Testis (tissue), 2 donors: ENCODE measurements at regions not wholly inside any gene's neighbourhood (a gene's known extent, or its start where the extent isn't known, plus 50 kb on each side); places are given as distances from the start of the nearest gene placed in this dataset.

Source experiments
- DNase-seq: peaks from one replicate; pipeline ENCODE4 v3.0.0-alpha.2; 2019
- H3K27ac ChIP-seq, 2 donors: fragments of 200-600 bp; sonication (generic); one replicate each; pipeline ENCODE4 v1.5.1; 2019
- H3K27me3 ChIP-seq: fragments of 200-600 bp; sonication (generic); one replicate; pipeline ENCODE4 v1.5.1; 2019
- H3K36me3 ChIP-seq: fragments of 200-600 bp; sonication (generic); one replicate; pipeline ENCODE4 v1.5.1; 2017; ENCODE audit warnings: low read depth; ENCODE audit errors: missing control alignments
- H3K4me1 ChIP-seq: fragments of 200-600 bp; sonication (generic); one replicate; pipeline ENCODE4 v1.5.1; 2019
- H3K4me3 ChIP-seq, 2 donors: fragments of 200-600 bp; sonication (generic); one replicate each; pipeline ENCODE4 v1.5.1; 2017 to 2019
- H3K9me3 ChIP-seq: fragments of 200-600 bp; sonication (generic); one replicate; pipeline ENCODE4 v1.5.1; 2017
- POLR2A ChIP-seq: fragments of 450-650 bp; IDR thresholded peaks from one replicate; pipeline ENCODE4 v1.6.1; 2017; ENCODE audit warnings: antibody characterized with exemption, mild to moderate bottlenecking, moderate library complexity
- WGBS, 2 donors: methylation state at CpG; one replicate each; pipeline ENCODE4 v1.1.5; 2018; 5-methylcytosine and 5-hydroxymethylcytosine counted together
- intact Hi-C: fragments of 100-400 bp; cut with DNase I; formaldehyde crosslinking; loops from one replicate; pipeline ENCODE4 v1.15.1; 2023; ENCODE audit warnings: low total_unique reads
- TF ChIP-seq, protein P1 (sequence below), 3 experiments: fragments of 450-650 bp in 2 of 3; fragments of 200-600 bp in 1 of 3; sonication (generic) in 1 of 3; IDR thresholded peaks; one replicate each; pipeline ENCODE4 v1.5.1; 2016 to 2019; ENCODE audit warnings: antibody characterized with exemption in 3 of 3, mild to moderate bottlenecking in 2 of 3, moderate library complexity in 1 of 3

DNA sequence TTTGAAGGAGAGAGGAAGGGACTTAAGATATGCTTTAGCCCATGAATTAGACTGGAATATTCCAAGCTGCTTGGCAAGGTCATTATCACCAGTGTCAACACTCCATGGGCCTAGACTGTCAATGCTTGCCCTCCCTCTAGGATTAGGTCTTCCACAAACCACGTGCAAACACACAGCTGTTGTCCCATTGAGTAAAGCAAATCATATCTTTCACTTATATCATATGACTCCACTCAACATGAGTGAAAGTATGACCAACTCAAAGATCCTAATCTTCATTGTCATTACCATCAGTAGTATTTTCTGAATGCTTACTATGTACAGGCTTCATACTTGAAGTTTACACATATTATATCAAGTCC, 57.0 kb upstream of the GRAMD2B start:
- Histone ChIP-seq H3K4me3 (no peak overlapping the region), H3K27ac (no peak overlapping the region), H3K27me3 (no peaks in the 10 kb centered on the region), H3K36me3 (no peaks in the 10 kb centered on the region), H3K4me1 (no peaks in the 10 kb centered on the region), H3K9me3 (no peaks in the 10 kb centered on the region)
- 56 to 61% methylated on average over 1 of the region's 1 CpG for WGBS, 2 donors
- intact Hi-C loops, result no loop called here
- no peak for DNase-seq
- no peak for TF ChIP-seq POLR2A
- TF ChIP-seq, protein P1, sequence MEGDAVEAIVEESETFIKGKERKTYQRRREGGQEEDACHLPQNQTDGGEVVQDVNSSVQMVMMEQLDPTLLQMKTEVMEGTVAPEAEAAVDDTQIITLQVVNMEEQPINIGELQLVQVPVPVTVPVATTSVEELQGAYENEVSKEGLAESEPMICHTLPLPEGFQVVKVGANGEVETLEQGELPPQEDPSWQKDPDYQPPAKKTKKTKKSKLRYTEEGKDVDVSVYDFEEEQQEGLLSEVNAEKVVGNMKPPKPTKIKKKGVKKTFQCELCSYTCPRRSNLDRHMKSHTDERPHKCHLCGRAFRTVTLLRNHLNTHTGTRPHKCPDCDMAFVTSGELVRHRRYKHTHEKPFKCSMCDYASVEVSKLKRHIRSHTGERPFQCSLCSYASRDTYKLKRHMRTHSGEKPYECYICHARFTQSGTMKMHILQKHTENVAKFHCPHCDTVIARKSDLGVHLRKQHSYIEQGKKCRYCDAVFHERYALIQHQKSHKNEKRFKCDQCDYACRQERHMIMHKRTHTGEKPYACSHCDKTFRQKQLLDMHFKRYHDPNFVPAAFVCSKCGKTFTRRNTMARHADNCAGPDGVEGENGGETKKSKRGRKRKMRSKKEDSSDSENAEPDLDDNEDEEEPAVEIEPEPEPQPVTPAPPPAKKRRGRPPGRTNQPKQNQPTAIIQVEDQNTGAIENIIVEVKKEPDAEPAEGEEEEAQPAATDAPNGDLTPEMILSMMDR (IDR thresholded peaks at IDR 0.05), result no peak

DNA sequence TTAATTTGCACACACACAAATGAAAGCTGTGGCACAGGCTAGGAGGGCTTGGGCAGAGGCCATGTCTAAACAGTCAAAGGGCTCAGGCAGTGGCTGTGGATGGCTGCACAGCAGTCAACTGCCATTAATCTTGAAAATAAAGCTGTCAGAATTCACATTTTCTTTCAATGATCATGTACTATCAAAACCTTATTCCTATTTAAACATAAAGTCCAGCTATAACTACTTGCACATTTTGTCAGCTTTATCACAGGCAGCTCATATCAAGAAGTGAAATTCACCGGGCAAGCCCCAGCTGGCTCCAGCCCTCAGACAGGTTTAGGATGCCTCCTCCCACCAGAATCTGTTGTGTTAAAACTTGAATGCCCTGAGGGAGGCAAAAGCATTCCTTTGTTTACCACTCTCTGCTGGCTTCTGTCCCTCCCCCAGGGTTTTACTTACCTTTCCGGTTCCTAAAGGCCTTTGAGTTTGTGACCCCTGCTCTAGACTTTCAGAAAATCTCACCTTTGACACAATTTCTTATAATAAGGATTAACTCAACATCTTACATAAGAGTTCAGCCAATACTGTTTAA, 54.9 kb upstream of the GRAMD2B start:
- intact Hi-C loops, result no loop called here
- TF ChIP-seq, protein P1 (IDR thresholded peaks at IDR 0.05), result no peak
- no peak for TF ChIP-seq POLR2A
- no peak for DNase-seq
- 47 to 51% methylated on average over 2 of the region's 2 CpGs for WGBS, 2 donors
- Histone ChIP-seq H3K4me1 (no peaks in the 10 kb centered on the region), H3K9me3 (no peaks in the 10 kb centered on the region), H3K27ac (no peak overlapping the region), H3K4me3 (no peak overlapping the region), H3K27me3 (no peaks in the 10 kb centered on the region), H3K36me3 (no peaks in the 10 kb centered on the region)

DNA sequence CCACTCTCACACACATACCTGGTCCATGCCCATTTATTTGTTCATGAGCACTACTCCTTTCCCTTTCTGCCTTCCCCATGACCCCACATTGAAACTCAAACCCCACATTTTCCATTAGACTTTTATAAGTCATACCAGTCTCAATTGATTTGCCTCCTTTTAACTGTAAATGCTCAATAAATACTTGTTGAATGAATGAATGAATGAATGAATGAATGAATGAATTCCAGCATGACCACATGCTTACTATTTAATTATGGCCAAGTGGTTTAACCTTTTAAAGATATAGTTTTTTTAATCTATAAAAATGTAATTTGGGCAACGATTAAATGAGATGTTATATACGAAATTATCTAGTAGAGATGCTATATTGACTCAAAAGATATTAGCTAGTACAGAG, 54.1 kb upstream of the GRAMD2B start:
- no peak for TF ChIP-seq POLR2A
- TF ChIP-seq, protein P1 (IDR thresholded peaks at IDR 0.05), result no peak
- Histone ChIP-seq H3K27me3 (no peaks in the 10 kb centered on the region), H3K4me3 (no peak overlapping the region), H3K27ac (no peak overlapping the region), H3K36me3 (no peaks in the 10 kb centered on the region), H3K4me1 (no peaks in the 10 kb centered on the region), H3K9me3 (no peaks in the 10 kb centered on the region)
- intact Hi-C loops, result no loop called here
- DNase-seq, result no peak
- WGBS, 2 donors, result 86 to 96% methylated on average over 2 of the region's 2 CpGs

DNA sequence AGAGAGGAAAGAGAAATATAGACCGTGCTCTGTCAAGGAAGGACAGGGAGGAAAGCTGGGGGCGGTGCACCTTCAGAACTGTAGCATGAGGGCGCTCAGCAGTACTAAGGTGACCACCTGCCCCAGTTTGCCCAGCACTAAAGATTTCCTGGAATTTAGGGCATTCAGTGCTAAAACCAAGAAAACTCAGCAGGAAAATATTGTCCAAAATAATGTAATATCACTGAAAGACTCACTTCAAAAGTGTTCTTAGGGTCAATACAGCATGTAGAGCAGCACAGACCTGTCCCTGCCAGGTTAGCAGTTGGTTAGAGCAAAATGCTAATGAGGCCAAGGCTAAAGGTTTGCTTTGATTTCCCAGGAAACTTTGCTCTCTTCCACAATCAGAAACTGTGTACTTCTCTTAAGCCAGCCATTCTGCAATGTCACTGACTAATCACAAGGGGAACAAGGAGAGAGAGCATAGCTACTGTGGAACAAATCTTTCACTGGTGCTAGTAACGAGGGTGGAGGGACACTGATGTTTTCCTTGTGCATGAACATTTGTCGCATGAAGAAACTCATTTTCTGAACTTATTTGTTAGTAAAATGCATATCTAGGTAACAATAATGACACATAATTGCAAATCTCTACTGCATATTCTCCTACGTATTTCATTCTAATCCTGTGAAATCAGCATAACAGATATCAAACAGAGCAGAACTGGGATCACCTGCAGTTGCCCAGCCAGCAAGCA, 53.0 kb upstream of the GRAMD2B start:
- Histone ChIP-seq H3K9me3 (no peaks in the 10 kb centered on the region), H3K4me3 (no peak overlapping the region), H3K4me1 (no peaks in the 10 kb centered on the region), H3K27me3 (no peaks in the 10 kb centered on the region), H3K27ac (no peak overlapping the region), H3K36me3 (no peaks in the 10 kb centered on the region)
- no peak for DNase-seq
- WGBS, 2 donors, result 53 to 60% methylated on average over 6 of the region's 6 CpGs
- intact Hi-C loops, result no loop called here
- TF ChIP-seq, protein P1 (IDR thresholded peaks at IDR 0.05), result no peak
- no peak for TF ChIP-seq POLR2A
